A549 (cell line): ENCODE measurements at regions not wholly inside any gene's neighbourhood (a gene's known extent, or its start where the extent isn't known, plus 50 kb on each side); places are given as distances from the start of the nearest gene placed in this dataset.
A peak's percentile ranks its signal among the peaks of the same experiment; 100 is the strongest.

ENCODE experiments used
- ATAC-seq, 2 experiments: fragments of 200-7000 bp in 1 of 2; fragments of >200 bp in 1 of 2; cut with Nextera tagmentation in 1 of 2; cut with Tn5 transposase in 1 of 2; 3 replicates each; pipeline versions ENCODE4 v1.8.0 to v1.9.1; 2018 to 2020; ENCODE audit warnings: mild to moderate bottlenecking in 1 of 2, moderate library complexity in 1 of 2
- CTCF ChIA-PET: fragments of 300-600 bp; sonication (Branson Sonifier 250); formaldehyde crosslinking; extraction: SDS; loops from one replicate; lab custom pipeline; 2021; ENCODE audit warnings: antibody characterized with exemption, inconsistent platforms; lab: Yijun Ruan, JAX
- POLR2A ChIA-PET: fragments of 350-600 bp; formaldehyde crosslinking; extraction: SDS; loops from one replicate; lab custom pipeline; 2021; ENCODE audit warnings: antibody characterized with exemption, inconsistent platforms; lab: Yijun Ruan, JAX
- DNase-seq, 2 experiments: peaks; one replicate each; pipeline versions ENCODE4 v3.0.0 to v3.0.0-alpha.2; 2011 to 2016; ENCODE audit warnings: low read depth in 1 of 2, low spot score in 1 of 2
- FAIRE-seq: peaks from 2 replicates; lab custom pipeline; 2011; peaks lifted over from hg19 to GRCh38; lab: Jason Lieb, UNC
- H3K27ac ChIP-seq, 2 experiments: fragments of >200 bp; sonication (Bioruptor Twin); formaldehyde crosslinking; 3 replicates each; pipeline ENCODE4 v1.5.1; 2016 to 2017
- H3K4me1 ChIP-seq: fragments of >200 bp; sonication (Bioruptor Twin); formaldehyde crosslinking; 3 replicates; pipeline ENCODE4 v1.6.1; 2016
- H3K4me2 ChIP-seq: fragments of >200 bp; sonication (Bioruptor Twin); formaldehyde crosslinking; 3 replicates; pipeline ENCODE4 v1.6.1; 2016
- H3K4me3 ChIP-seq: fragments of >200 bp; sonication (Bioruptor Twin); formaldehyde crosslinking; 3 replicates; pipeline ENCODE4 v1.5.1; 2016
- H3K9me3 ChIP-seq: fragments of >200 bp; sonication (Bioruptor Twin); formaldehyde crosslinking; 3 replicates; pipeline ENCODE4 v1.6.1; 2016
- BCL3 ChIP-seq: fragments of >200 bp; sonication (Bioruptor Twin); formaldehyde crosslinking; IDR thresholded peaks from 3 replicates; pipeline ENCODE4 v1.6.1; 2016
- CBX2 ChIP-seq: fragments of 200-600 bp; sonication (generic); IDR thresholded peaks from 2 replicates; pipeline ENCODE4 v1.6.1; 2016; ENCODE audit warnings: low read depth, mild to moderate bottlenecking, borderline replicate concordance
- CHD2 ChIP-seq: fragments of 150-350 bp; IDR thresholded peaks from 2 replicates; pipeline ENCODE4 v1.6.1; 2014; ENCODE audit warnings: low read length; ENCODE audit not compliant: partially characterized antibody
- CHD4 ChIP-seq: fragments of 200-600 bp; sonication (generic); IDR thresholded peaks from 2 replicates; pipeline ENCODE4 v1.6.1; 2016; ENCODE audit warnings: antibody characterized with exemption, mild to moderate bottlenecking, borderline replicate concordance
- EHF ChIP-seq: fragments of 250-450 bp; sonication (Bioruptor Pico); IDR thresholded peaks from 2 replicates; pipeline ENCODE4 v1.5.0; 2020; ENCODE audit warnings: mild to moderate bottlenecking
- ELK1 ChIP-seq: fragments of 150-350 bp; IDR thresholded peaks from 2 replicates; pipeline ENCODE4 v1.6.1; 2014; ENCODE audit warnings: low read depth, mild to moderate bottlenecking, low read length
- ESRRA ChIP-seq: fragments of 150-350 bp; IDR thresholded peaks from 2 replicates; pipeline ENCODE4 v1.6.1; 2014; ENCODE audit warnings: mild to moderate bottlenecking, low read length, borderline replicate concordance
- FOSL2 ChIP-seq, 2 experiments: fragments of 450-650 bp in 1 of 2; fragments of >200 bp in 1 of 2; sonication (Bioruptor Twin) in 1 of 2; formaldehyde crosslinking; IDR thresholded peaks; 2 replicates each; pipeline versions ENCODE4 v1.5.0 to v1.6.1; 2016 to 2020; ENCODE audit warnings: mild to moderate bottlenecking in 1 of 2, moderate library complexity in 1 of 2
- GATA3 ChIP-seq: IDR thresholded peaks from 2 replicates; pipeline ENCODE4 v1.6.1; 2012; ENCODE audit warnings: borderline replicate concordance
- HDAC2 ChIP-seq: fragments of 200-600 bp; sonication (generic); IDR thresholded peaks from 2 replicates; pipeline ENCODE4 v1.6.1; 2016
- HEYL ChIP-seq: fragments of 250-450 bp; sonication (Bioruptor Pico); IDR thresholded peaks from 2 replicates; pipeline ENCODE4 v1.8.0; 2021; ENCODE audit warnings: mild to moderate bottlenecking, moderate library complexity
- HOXB13 ChIP-seq: fragments of 250-450 bp; sonication (Bioruptor Pico); IDR thresholded peaks from 2 replicates; pipeline ENCODE4 v1.5.0; 2020; ENCODE audit warnings: low read depth, mild to moderate bottlenecking, moderate library complexity
- JUNB ChIP-seq: fragments of >200 bp; sonication (Bioruptor Twin); formaldehyde crosslinking; IDR thresholded peaks from 2 replicates; pipeline ENCODE4 v1.6.1; 2016
- KDM1A ChIP-seq: fragments of 200-600 bp; sonication (generic); IDR thresholded peaks from 2 replicates; pipeline ENCODE4 v1.6.1; 2016; ENCODE audit warnings: low read depth, mild to moderate bottlenecking
- MAFK ChIP-seq: fragments of 450-650 bp; IDR thresholded peaks from 2 replicates; pipeline ENCODE4 v1.6.1; 2014; ENCODE audit not compliant: partially characterized antibody
- MYC ChIP-seq: IDR thresholded peaks from 2 replicates; pipeline ENCODE4 v1.6.1; 2012; ENCODE audit warnings: mild to moderate bottlenecking, inconsistent platforms, low read length, improper control_type of control experiment, borderline replicate concordance
- NFE2L2 ChIP-seq: fragments of 150-350 bp; conservative IDR thresholded peaks from 2 replicates; pipeline ENCODE4 v1.6.1; 2014; ENCODE audit warnings: low read length
- NPAS2 ChIP-seq: fragments of 250-450 bp; sonication (Bioruptor Pico); IDR thresholded peaks from 2 replicates; pipeline ENCODE4 v1.8.0; 2022; ENCODE audit warnings: mild to moderate bottlenecking, moderate library complexity, borderline replicate concordance
- POLR2AphosphoS2 ChIP-seq: conservative IDR thresholded peaks from 2 replicates; pipeline ENCODE4 v1.6.1; 2012; ENCODE audit warnings: low read length, improper control_type of control experiment, inconsistent platforms
- RAD21 ChIP-seq, 2 experiments: fragments of >200 bp in 1 of 2; sonication (Bioruptor Twin) in 1 of 2; formaldehyde crosslinking in 1 of 2; IDR thresholded peaks in 1 of 2; conservative IDR thresholded peaks in 1 of 2; 2 replicates in 1 of 2; 3 replicates in 1 of 2; pipeline ENCODE4 v1.6.1; 2012 to 2018; ENCODE audit warnings: inconsistent platforms in 1 of 2
- RARB ChIP-seq: fragments of 250-450 bp; sonication (Bioruptor Pico); IDR thresholded peaks from 2 replicates; pipeline ENCODE4 v1.8.0; 2021; ENCODE audit warnings: mild to moderate bottlenecking, moderate library complexity
- RNF2 ChIP-seq: fragments of 200-600 bp; sonication (generic); IDR thresholded peaks from 2 replicates; pipeline ENCODE4 v1.6.1; 2016; ENCODE audit warnings: low read depth, mild to moderate bottlenecking, antibody characterized with exemption, moderate library complexity, borderline replicate concordance
- SREBF2 ChIP-seq: fragments of 450-650 bp; IDR thresholded peaks from 2 replicates; pipeline ENCODE4 v1.6.1; 2014; ENCODE audit warnings: mild to moderate bottlenecking, moderate library complexity
- TFCP2L1 ChIP-seq: fragments of 250-450 bp; sonication (Bioruptor Pico); IDR thresholded peaks from 2 replicates; pipeline ENCODE4 v1.5.0; 2021; ENCODE audit warnings: mild to moderate bottlenecking
- ZC3H11A ChIP-seq: fragments of 450-650 bp; IDR thresholded peaks from 2 replicates; pipeline ENCODE4 v1.6.1; 2014; ENCODE audit warnings: antibody characterized with exemption, mild to moderate bottlenecking
- ZSCAN20 ChIP-seq: fragments of 250-450 bp; sonication (Bioruptor Pico); IDR thresholded peaks from 2 replicates; pipeline ENCODE4 v1.8.0; 2022; ENCODE audit warnings: mild to moderate bottlenecking, moderate library complexity
- WGBS: methylation state at CpG from one replicate; pipeline ENCODE4 v1.1.6; 2017; ENCODE audit errors: missing lambda C conversion rate; 5-methylcytosine and 5-hydroxymethylcytosine counted together
- TF ChIP-seq, protein P1 (sequence below): fragments of 250-450 bp; sonication (Bioruptor Pico); IDR thresholded peaks from 2 replicates; pipeline ENCODE4 v1.5.0; 2021; ENCODE audit warnings: mild to moderate bottlenecking, moderate library complexity, borderline replicate concordance
- TF ChIP-seq, protein P2 (sequence below): fragments of >200 bp; sonication (Bioruptor Twin); formaldehyde crosslinking; IDR thresholded peaks from 3 replicates; pipeline ENCODE4 v1.5.1; 2016
- TF ChIP-seq, protein P3 (sequence below): IDR thresholded peaks from 2 replicates; pipeline ENCODE4 v1.6.1; 2012; ENCODE audit warnings: low read depth, borderline replicate concordance

DNA sequence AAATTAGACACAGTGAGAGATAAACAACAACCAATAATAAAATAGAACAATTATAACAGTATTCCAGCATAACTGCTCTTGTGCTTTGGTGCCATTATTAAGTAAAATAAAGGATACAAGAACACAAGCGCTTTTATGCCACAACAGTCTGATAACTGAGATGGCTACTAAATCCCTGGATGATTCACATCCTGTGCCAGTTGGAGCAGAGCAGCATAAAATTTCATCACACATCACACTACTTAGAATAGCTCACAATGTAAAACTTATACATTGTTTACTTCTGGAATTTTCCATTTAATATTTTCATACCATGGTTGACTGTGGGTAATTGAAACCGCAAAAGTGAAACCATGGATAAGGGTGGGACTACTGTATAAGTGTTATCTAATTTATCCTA, 399.9 kb upstream of the CNKSR2 start:
- POLR2A ChIA-PET = no interaction called here

DNA sequence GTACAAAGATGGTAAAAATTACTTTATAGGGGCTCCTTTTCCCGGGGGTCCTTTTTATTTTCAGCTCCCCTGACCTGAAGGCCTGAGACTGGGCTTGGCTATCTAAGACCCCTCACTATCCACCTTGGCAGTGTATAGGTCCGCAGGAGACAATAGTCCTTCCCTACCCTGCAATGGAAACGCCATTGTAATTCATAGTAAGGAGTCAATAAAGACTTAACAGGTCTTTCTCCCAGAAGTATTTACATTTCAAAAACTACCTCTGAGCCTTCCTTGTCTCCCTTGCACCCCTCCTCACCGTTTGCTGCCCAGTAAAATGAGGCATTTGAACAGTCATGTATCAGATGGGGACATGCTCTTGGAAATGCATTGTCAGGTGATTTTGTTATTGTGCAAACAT, 401.2 kb upstream of the CNKSR2 start:
- FAIRE-seq = no peak
- Histone ChIP-seq H3K4me3 (no peak overlapping the region), H3K4me1 (peaks cover 4% of the 10 kb centered on the region; the same call in 1 of the 3 replicates), H3K27ac (no peak overlapping the region)
- 45% methylated on average over 4 of the region's 4 CpGs for WGBS
- TF ChIP-seq ESRRA (no peak), HOXB13 (no peak), ZSCAN20 (no peak), KDM1A (no peak), NPAS2 (CRISPR knock-in tag) (no peak), ZC3H11A (no peak), FOSL2 (IDR thresholded peaks at IDR 0.05) (no peak), FOSL2 (CRISPR knock-in tag; IDR thresholded peaks at IDR 0.05) (no peak), NFE2L2 (no peak), RAD21 (conservative IDR thresholded peaks at IDR 0.05 in 1 of 2, IDR thresholded peaks at IDR 0.05 in 1 of 2) (no peak), RARB (CRISPR knock-in tag) (no peak), MAFK (no peak), CBX2 (no peak), MYC (no peak), GATA3 (no peak), CHD2 (no peak), EHF (CRISPR knock-in tag) (no peak)
- TF ChIP-seq, protein P1, sequence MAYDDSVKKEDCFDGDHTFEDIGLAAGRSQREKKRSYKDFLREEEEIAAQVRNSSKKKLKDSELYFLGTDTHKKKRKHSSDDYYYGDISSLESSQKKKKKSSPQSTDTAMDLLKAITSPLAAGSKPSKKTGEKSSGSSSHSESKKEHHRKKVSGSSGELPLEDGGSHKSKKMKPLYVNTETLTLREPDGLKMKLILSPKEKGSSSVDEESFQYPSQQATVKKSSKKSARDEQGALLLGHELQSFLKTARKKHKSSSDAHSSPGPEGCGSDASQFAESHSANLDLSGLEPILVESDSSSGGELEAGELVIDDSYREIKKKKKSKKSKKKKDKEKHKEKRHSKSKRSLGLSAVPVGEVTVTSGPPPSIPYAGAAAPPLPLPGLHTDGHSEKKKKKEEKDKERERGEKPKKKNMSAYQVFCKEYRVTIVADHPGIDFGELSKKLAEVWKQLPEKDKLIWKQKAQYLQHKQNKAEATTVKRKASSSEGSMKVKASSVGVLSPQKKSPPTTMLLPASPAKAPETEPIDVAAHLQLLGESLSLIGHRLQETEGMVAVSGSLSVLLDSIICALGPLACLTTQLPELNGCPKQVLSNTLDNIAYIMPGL = no peak
- TF ChIP-seq, all 56 proteins: peak for 0
- DNase-seq (no peak), ATAC-seq (no peak)
- ChIA-PET CTCF (no interaction called here), POLR2A (no interaction called here)
- Histone ChIP-seq H3K9me3 (no peaks in the 10 kb centered on the region), H3K4me2 (no peak overlapping the region)

More for the DNA sequence above, 399.9 kb upstream of the CNKSR2 start:
- ATAC-seq = no peak
- DNase-seq = no peak
- H3K4me1 ChIP-seq = peaks cover 4% of the 10 kb centered on the region; the same call in 1 of the 3 replicates
- peak overlapping the region in 1 of 2 experiments; percentile 33; a peak in 1 of 6 replicates for H3K27ac ChIP-seq
- CTCF ChIA-PET = no interaction called here
- H3K9me3 ChIP-seq = no peaks in the 10 kb centered on the region
- no peak for FAIRE-seq
- TF ChIP-seq RAD21 (conservative IDR thresholded peaks at IDR 0.05 in 1 of 2, IDR thresholded peaks at IDR 0.05 in 1 of 2) (no peak), POLR2AphosphoS2 (no peak)
- no peak overlapping the region for H3K4me2 ChIP-seq
- WGBS = 77% methylated on average over 2 of the region's 2 CpGs
- no peak overlapping the region for H3K4me3 ChIP-seq

DNA sequence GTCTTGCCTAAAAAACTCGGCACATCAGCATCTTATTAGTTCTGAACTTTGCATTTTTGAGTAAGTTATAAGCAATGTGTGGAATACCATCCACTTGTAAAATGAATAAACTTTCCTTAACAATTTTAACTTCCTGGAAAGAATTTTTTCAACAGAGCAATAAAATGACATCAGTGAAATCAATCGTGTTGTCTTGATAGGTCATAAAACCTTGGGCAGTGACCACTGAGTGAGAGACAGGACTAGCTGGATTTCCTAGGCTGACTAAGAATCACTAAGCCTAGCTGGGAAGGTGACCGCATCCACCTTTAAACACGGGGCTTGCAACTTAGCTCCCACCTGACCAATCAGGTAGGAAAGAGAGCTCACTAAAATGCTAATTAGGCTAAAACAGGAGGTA, 403.0 kb upstream of the CNKSR2 start:
- Histone ChIP-seq H3K4me1 (peaks cover 4% of the 10 kb centered on the region; the same call in 1 of the 3 replicates), H3K4me3 (no peak overlapping the region), H3K4me2 (no peak overlapping the region), H3K27ac (no peak overlapping the region), H3K9me3 (no peaks in the 10 kb centered on the region)
- FAIRE-seq = peak; percentile 32
- no peak for ATAC-seq
- ChIA-PET CTCF (no interaction called here), POLR2A (no interaction called here)
- 68% methylated on average over 4 of the region's 4 CpGs for WGBS
- DNase-seq = no peak
- TF ChIP-seq GATA3 = no peak
- no peak for TF ChIP-seq TFCP2L1 (CRISPR knock-in tag)
- no peak for TF ChIP-seq KDM1A
- TF ChIP-seq MYC = no peak
- no peak for TF ChIP-seq RNF2
- no peak for TF ChIP-seq MAFK
- no peak for TF ChIP-seq SREBF2
- no peak for TF ChIP-seq HEYL
- TF ChIP-seq ZSCAN20 = no peak
- TF ChIP-seq, protein P2, sequence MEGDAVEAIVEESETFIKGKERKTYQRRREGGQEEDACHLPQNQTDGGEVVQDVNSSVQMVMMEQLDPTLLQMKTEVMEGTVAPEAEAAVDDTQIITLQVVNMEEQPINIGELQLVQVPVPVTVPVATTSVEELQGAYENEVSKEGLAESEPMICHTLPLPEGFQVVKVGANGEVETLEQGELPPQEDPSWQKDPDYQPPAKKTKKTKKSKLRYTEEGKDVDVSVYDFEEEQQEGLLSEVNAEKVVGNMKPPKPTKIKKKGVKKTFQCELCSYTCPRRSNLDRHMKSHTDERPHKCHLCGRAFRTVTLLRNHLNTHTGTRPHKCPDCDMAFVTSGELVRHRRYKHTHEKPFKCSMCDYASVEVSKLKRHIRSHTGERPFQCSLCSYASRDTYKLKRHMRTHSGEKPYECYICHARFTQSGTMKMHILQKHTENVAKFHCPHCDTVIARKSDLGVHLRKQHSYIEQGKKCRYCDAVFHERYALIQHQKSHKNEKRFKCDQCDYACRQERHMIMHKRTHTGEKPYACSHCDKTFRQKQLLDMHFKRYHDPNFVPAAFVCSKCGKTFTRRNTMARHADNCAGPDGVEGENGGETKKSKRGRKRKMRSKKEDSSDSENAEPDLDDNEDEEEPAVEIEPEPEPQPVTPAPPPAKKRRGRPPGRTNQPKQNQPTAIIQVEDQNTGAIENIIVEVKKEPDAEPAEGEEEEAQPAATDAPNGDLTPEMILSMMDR = no peak
- no peak for TF ChIP-seq CHD4
- no peak for TF ChIP-seq HDAC2
- TF ChIP-seq ELK1 = no peak
- no peak for TF ChIP-seq ZC3H11A
- TF ChIP-seq JUNB = no peak
- TF ChIP-seq BCL3 = no peak
- TF ChIP-seq, protein P3, sequence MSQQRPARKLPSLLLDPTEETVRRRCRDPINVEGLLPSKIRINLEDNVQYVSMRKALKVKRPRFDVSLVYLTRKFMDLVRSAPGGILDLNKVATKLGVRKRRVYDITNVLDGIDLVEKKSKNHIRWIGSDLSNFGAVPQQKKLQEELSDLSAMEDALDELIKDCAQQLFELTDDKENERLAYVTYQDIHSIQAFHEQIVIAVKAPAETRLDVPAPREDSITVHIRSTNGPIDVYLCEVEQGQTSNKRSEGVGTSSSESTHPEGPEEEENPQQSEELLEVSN = no peak
